ENCODE measurements at regions not wholly inside any gene's neighbourhood (a gene's known extent, or its start where the extent isn't known, plus 50 kb on each side); places are given as distances from the start of the nearest gene placed in this dataset.

DNA sequence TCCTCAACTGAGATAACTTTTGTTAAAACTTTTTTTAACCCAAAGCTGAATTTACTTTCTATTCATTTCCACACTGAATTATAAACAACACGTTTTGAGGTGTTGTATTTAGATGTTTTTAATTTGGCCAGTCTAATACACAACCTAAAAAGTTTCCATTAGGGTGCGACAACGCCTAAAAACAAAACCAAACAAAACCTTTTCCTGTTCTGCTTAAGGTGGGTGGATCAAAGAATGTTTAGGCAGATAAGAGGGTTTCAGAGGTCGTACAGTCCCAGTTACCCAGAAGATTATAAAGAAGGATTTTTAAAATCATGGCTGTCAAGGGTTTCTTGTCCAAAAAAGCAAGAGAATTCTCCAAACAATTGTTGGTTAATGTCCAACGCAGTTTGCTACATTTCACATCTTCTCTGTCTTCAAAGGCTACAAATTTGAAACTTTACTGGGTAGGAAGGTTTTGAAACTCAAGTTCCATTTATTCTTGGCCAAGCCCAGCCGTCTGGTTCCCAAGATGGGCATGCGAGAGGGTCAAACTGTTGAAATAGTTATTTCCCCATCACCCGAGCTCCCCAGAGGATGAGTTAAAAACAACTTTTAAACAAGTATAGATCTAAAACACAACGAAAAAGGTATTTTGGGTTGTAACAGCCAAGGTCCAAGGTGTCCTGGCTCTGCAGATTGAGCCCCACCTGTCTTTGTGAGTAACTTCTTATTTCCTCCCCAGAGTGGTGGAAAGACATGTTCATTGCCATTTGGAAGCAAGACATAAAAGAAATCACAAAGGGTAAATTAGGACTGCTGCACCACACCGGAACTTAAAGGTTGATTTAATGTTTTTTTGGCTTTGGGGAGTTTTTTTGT is 122.8 kb upstream of the MAP3K1 start:
- Histone ChIP-seq H2AFZ (ENCODE audit: low read length) (no peak overlapping the region), H3K9me2 (replicated peaks; ENCODE audit: low read depth, low read length) (no peaks in the 10 kb centered on the region), H4K20me1 (ENCODE audit: insufficient read depth, low read length, poor library complexity, severe bottlenecking) (no peaks in the 10 kb centered on the region), H3K9me3 (ENCODE audit: insufficient read depth, low read depth, low read length) (no peaks in the 10 kb centered on the region), H3K27me3 (ENCODE audit: insufficient read depth, low read length, poor library complexity, severe bottlenecking) (no peaks in the 10 kb centered on the region), H3K4me1 (ENCODE audit: insufficient read depth, low read length, poor library complexity, severe bottlenecking) (peaks cover 21% of the 10 kb centered on the region), H3K79me2 (ENCODE audit: insufficient read depth, low read length) (no peaks in the 10 kb centered on the region), H3K9ac (ENCODE audit: low read depth, low read length, poor library complexity, severe bottlenecking) (no peak overlapping the region), H3K36me3 (ENCODE audit: insufficient read depth, low read length) (no peaks in the 10 kb centered on the region), H3F3A (ENCODE audit: low read depth) (no peaks in the 10 kb centered on the region), H3K4me2 (ENCODE audit: low read depth, low read length, poor library complexity, severe bottlenecking) (no peak overlapping the region), H3K4me3 (ENCODE audit: low read length, poor library complexity, severe bottlenecking) (no peak overlapping the region)
- TF ChIP-seq, protein P1, sequence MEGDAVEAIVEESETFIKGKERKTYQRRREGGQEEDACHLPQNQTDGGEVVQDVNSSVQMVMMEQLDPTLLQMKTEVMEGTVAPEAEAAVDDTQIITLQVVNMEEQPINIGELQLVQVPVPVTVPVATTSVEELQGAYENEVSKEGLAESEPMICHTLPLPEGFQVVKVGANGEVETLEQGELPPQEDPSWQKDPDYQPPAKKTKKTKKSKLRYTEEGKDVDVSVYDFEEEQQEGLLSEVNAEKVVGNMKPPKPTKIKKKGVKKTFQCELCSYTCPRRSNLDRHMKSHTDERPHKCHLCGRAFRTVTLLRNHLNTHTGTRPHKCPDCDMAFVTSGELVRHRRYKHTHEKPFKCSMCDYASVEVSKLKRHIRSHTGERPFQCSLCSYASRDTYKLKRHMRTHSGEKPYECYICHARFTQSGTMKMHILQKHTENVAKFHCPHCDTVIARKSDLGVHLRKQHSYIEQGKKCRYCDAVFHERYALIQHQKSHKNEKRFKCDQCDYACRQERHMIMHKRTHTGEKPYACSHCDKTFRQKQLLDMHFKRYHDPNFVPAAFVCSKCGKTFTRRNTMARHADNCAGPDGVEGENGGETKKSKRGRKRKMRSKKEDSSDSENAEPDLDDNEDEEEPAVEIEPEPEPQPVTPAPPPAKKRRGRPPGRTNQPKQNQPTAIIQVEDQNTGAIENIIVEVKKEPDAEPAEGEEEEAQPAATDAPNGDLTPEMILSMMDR (conservative IDR thresholded peaks at IDR 0.05; ENCODE audit: low read length), result no peak
- no peak for TF ChIP-seq EZH2phosphoT487 (IDR thresholded peaks at IDR 0.05; ENCODE audit: borderline replicate concordance)

GRCh38 chr5:56688402-56688801 is 126.9 kb upstream of the MAP3K1 start:
- Histone ChIP-seq H2AFZ (ENCODE audit: low read length) (no peak overlapping the region), H3K4me3 (ENCODE audit: low read length, poor library complexity, severe bottlenecking) (no peak overlapping the region), H3K36me3 (ENCODE audit: insufficient read depth, low read length) (no peaks in the 10 kb centered on the region), H3K9me2 (replicated peaks; ENCODE audit: low read depth, low read length) (no peaks in the 10 kb centered on the region), H3K9me3 (ENCODE audit: insufficient read depth, low read depth, low read length) (no peaks in the 10 kb centered on the region), H3K4me1 (ENCODE audit: insufficient read depth, low read length, poor library complexity, severe bottlenecking) (peaks cover 8% of the 10 kb centered on the region), H3K4me2 (ENCODE audit: low read depth, low read length, poor library complexity, severe bottlenecking) (no peak overlapping the region), H3K9ac (ENCODE audit: low read depth, low read length, poor library complexity, severe bottlenecking) (no peak overlapping the region), H3K27me3 (ENCODE audit: insufficient read depth, low read length, poor library complexity, severe bottlenecking) (no peaks in the 10 kb centered on the region), H4K20me1 (ENCODE audit: insufficient read depth, low read length, poor library complexity, severe bottlenecking) (no peaks in the 10 kb centered on the region), H3K79me2 (ENCODE audit: insufficient read depth, low read length) (no peaks in the 10 kb centered on the region), H3F3A (ENCODE audit: low read depth) (no peaks in the 10 kb centered on the region)
- TF ChIP-seq EZH2phosphoT487 (IDR thresholded peaks at IDR 0.05; ENCODE audit: borderline replicate concordance), result no peak

DNA sequence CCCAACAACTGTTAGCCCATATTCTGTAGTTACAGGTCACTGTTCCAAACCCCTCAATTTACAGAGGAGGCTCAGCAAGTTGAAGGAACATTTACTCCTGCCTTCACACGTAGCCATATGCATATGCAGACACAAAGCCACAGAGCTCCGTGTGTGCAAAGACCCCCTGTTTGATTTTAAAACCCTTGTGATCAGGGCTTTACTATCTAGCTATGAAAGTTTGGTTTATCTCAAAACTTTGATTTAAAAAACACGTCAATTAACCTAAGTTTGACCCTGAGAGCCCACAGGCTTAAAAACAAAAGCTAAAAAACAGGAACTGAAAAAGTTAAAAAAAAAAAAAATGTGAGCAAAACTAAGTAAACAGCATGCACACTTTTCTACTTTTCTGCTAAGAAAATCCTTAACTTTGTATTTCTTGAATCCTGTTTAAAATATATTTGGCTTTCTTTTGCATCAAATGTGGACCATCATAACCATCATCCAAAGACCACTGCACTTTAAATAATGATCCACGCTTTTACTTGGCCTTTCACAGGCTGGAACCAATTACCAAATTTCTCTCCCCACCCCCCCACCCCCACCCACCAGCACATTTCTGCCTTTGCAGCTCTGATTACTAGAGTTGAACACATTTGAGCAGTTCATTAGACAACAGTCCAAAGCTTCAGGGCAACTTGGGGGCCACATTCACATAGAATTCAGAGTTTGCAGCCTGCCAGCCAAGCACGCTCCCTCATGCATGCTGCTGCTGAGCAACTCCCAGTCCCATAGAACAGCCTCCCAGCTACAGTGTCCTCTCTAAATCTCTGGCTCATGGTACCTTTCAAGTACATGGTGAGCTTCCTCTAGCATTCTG is 128.8 kb upstream of the MAP3K1 start:
- H3K9me3 ChIP-seq (ENCODE audit: insufficient read depth, low read depth, low read length), result no peaks in the 10 kb centered on the region
- H3K27me3 ChIP-seq (ENCODE audit: insufficient read depth, low read length, poor library complexity, severe bottlenecking), result no peaks in the 10 kb centered on the region
- no peak overlapping the region for H3K9ac ChIP-seq (ENCODE audit: low read depth, low read length, poor library complexity, severe bottlenecking)
- H4K20me1 ChIP-seq (ENCODE audit: insufficient read depth, low read length, poor library complexity, severe bottlenecking), result no peaks in the 10 kb centered on the region
- no peaks in the 10 kb centered on the region for H3K9me2 ChIP-seq (replicated peaks; ENCODE audit: low read depth, low read length)
- no peaks in the 10 kb centered on the region for H3F3A ChIP-seq (ENCODE audit: low read depth)
- no peak overlapping the region for H3K4me3 ChIP-seq (ENCODE audit: low read length, poor library complexity, severe bottlenecking)
- TF ChIP-seq, protein P1 (conservative IDR thresholded peaks at IDR 0.05; ENCODE audit: low read length), result no peak
- no peak for TF ChIP-seq EZH2phosphoT487 (IDR thresholded peaks at IDR 0.05; ENCODE audit: borderline replicate concordance)
- no peaks in the 10 kb centered on the region for H3K79me2 ChIP-seq (ENCODE audit: insufficient read depth, low read length)
- H3K4me1 ChIP-seq (ENCODE audit: insufficient read depth, low read length, poor library complexity, severe bottlenecking), result peaks cover 8% of the 10 kb centered on the region
- no peak overlapping the region for H3K4me2 ChIP-seq (ENCODE audit: low read depth, low read length, poor library complexity, severe bottlenecking)
- H3K36me3 ChIP-seq (ENCODE audit: insufficient read depth, low read length), result no peaks in the 10 kb centered on the region
- H2AFZ ChIP-seq (ENCODE audit: low read length), result no peak overlapping the region

Data from Loucy (cell line).